SIG-M5 treated with dmso at 0.1 percent for 504 hours (cell line): ENCODE measurements at regions not wholly inside any gene's neighbourhood (a gene's known extent, or its start where the extent isn't known, plus 50 kb on each side); places are given as distances from the start of the nearest gene placed in this dataset.
"Not testable (repeated sequence)": the region's sequence is repeated elsewhere in the genome, so short reads cannot be mapped to it uniquely, and the experiment has no call there.

ENCODE experiments used
- DNase-seq: peaks from one replicate; lab custom pipeline; 2025; ENCODE audit not compliant: unreplicated experiment; lab: John Stamatoyannopoulos, UW

DNA sequence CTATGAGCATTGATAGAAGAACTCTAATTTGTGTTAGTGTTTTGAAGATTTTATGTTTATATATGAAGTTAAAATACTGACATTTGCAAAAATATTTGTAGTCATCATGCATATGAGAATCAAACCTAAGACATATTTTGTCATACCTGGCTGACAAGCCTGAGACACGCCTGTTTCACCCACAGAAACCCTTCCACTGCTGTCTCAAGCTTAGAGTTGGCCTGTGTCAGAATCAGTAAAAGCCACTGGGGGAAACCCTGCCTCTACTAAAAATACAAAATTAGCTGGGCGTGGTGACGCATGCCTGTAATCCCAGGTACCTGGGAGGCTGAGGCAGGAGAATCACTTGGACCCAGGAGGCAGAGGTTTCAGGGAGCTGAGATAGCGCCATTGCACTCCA is 218.0 kb upstream of the C1QTNF3 start:
- DNase-seq, result not testable (repeated sequence)

DNA sequence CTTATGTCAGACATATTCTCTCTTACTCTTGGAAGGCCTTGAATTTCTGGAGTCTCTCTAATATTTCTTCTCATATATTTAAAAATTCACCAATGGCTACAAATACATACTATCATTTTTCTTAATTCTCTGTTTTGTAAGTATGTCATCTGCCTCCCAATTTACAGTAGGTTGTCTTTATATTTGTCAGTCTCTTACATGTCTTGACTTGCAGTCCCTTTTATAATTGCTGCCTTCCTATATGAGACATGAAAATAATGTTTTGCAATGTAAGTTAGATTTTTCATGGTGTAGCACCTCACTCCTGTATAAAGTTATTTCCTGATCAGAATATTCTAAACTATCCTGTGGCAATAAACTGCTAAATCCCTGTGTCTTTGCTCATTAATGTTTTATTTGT is 223.1 kb upstream of the C1QTNF3 start:
- DNase-seq, result not testable (repeated sequence)

DNA sequence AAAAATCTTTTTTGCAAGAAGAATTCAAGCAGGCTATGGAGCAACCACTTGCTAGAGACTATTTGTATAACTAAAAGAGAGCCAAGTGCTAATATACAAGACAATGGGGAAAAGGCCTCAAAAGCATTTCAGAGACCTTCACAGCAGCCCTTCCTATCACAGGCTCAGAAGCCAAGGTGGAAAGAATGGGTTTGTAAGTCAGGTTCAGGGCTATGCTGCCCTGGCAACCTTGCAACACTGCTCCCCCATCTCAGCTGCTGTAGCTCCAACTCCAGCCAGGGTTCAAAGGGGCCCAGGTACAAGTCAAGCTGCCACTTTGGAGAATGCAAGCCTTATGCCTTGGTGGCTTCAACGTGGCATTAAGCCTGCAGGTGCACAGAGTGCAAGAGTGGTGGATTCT is 253.7 kb upstream of the C1QTNF3 start:
- DNase-seq, result not testable (repeated sequence)

DNA sequence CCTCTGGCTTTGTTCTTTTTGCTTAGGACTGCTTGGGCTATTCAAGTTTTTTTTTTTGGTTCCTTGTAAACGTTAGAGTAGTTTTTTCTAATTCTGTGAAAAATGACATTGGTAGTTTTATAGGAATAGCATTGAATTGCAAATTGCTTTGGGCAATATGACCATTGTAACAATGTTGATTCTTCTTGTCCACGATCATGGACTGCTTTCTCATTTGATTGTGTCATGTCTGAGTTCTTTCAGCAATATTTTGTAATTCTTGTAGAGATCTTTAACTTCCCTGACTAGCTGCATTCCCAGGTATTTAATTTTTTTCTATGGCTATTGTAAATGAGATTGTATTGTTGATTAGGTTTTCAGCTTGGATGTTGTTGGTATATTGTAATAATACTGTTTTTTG is 286.2 kb upstream of the C1QTNF3 start:
- not testable (repeated sequence) for DNase-seq

DNA sequence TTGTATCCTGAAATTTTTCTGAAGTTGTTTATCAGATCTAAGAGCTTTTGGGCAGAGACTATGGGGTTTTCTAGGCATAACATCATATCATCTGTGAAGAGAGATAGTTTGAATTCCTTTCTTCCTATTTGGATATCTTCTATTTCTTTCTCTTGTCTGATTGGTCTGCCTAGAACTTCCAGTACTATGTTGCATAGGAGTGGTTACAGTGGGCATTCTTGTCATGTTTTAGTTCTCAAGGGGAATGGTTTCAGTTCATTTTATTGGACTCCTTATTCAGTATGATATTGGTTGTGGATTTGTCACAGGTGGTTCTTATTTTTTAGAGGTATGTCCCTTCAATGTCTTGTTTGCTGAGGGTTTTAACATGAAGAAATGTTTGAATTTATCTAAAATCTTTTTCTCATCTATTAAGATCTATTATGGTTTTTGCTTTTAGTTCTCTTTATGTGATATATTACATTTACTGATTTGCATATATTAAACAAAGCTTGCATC is 286.6 kb upstream of the C1QTNF3 start:
- not testable (repeated sequence) for DNase-seq

DNA sequence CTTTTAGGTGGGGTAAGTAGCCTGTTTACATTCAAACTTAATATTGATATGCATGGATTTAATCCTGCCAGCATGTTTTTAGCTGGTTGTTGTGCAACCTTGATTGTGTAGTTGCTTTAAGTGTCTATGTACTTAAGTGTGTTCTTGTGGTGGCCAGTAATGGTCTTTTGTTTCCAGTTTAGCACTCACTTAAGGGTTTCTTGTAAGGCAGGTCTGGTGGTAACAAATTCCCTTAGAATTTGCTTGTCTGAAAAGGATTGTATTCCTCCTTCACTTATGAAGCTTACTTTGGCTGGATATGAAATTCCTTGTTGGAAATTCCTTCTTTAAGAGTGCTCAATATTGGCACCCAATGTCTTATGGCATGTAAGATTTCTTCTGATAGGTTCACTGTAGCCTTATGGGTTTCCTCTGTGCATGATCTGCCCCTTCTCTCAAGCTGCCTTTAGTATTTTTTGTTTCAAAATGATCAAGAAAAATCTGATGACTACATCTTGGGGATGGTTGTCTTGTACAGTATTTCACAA is 289.0 kb upstream of the C1QTNF3 start:
- not testable (repeated sequence) for DNase-seq

DNA sequence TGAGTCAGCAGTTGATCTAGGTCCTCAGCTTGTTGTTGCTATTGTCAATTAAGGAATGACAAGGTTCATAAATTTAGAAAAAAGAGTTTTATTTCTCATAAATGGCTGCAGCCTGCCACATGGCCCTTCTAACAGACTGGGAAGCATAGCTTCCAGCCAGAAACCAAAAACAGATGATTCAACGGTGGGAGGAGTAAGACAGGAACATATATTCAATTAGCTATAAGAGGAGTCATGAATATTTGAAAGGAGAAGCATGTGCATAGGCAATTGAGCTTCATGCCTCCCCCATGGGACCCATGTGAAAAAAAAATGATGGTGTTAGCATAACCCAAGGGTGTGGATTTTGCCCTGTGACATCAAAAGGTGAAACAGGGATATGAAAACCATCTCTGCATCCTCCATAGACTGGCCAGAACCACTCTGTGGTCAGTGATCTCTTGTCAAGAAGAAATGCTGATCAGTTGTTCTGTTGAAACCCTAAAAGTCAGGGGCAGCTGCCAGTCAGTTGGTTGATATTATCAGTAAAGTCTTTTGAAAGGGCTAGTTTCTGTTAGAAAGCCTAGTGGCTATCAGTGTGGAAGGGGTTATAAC is 296.5 kb upstream of the C1QTNF3 start:
- DNase-seq, result not testable (repeated sequence)

DNA sequence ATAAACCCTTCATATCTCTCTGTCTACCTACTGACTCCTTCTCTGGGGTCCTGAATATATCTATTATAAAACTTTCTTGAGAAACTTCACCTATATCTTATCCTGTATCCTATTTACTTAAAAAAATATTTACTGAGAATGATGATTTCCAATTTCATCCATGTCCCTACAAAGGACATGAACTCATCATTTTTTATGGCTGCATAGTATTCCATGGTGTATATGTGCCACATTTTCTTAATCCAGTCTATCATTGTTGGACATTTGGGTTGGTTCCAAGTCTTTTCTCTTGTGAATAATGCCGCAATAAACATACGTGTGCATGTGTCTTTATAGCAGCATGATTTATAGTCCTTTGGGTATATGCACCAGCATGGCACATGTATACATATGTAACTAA is 301.7 kb upstream of the RAI14 start:
- DNase-seq, result not testable (repeated sequence)

DNA sequence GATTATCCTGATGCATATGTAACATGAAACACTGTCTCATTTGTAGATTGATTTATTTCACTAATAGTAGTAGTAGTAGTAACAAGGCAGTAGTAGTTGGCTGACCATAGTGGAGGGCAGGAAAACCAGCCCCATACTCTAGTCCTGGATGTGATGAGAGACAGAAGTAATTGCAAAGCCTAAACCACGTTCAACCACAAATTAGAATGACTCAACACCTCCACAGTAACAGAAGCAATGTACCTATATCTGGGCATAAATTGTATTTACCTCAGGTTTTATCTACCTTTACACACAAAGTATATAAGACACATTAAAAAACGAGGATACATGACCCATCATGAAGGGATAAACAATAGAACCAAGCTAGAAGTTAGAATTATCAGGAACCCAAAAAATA is 284.7 kb upstream of the RAI14 start:
- DNase-seq, result not testable (repeated sequence)

DNA sequence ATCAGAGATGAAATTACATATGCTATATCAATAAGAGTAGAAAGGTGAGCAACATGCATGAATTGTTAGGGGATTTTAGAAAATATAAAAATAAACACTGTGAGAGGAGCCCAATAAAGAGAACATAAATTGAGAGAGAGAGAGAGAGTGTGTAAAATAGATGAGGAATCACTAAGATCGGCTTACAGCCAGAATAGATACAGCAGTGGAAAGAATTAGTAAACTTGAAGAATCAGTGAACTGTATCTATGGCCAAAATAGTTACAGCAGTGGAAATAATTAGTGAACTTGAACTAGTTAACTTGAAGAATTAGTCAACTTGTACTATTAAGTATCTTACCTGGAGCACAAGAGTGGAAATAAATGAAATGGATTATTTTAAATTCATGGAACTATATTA is 284.3 kb upstream of the RAI14 start:
- not testable (repeated sequence) for DNase-seq

DNA sequence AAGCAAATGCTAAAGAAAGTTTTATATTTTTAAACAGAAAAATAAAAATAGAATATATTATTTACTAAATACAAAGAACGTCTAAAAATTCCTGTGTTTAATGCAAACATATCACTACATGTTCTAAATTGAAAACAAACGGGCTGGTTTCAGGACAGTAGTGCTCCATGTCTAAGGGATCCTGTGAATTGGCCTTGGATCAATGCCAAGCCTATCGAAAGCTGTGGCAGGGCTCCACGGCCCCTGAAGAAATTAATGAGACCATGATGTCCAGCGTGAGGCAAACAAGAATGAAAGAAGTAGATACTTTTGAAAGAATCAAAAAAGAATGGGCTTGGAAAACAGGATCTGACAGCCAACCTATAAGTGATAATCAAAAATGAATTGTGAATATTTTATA is 283.4 kb upstream of the RAI14 start:
- not testable (repeated sequence) for DNase-seq

DNA sequence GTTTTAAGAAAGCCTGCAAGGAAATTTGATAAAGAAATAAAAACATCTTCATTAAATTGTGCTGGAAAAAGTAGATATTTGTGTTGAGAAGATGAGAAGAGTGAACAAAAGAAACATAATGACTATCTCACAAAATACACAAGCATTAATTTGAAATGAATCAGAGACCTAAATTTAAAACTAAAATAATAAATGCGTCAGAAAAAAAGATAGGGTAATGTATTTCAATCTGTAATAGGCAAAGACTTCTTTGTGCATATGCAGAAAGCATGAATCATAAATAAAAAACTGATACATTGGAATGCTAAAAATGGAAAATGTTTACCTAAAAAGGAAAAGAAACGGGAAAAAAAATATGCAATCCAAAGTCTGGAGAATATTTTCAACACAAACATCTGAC is 278.5 kb upstream of the RAI14 start:
- DNase-seq, result not testable (repeated sequence)

DNA sequence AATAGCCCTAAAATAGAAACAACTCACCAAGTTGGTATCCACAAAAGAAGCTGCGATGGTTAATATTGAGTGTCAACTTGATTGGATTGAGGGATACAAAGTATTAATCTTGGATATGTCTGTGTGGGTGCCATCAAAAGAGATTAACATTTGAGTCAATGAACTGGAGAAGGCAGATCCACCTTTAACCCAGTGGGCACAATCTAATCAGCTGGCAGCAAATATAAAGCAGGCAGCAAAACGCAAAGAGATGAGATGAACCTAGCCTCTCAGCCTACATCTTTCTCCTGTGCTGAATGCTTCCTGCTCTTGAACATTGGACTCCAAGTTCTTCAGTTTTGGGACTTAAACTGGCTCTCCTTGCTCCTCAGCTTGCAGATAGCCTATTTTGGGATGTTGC is 277.6 kb upstream of the RAI14 start:
- DNase-seq, result not testable (repeated sequence)

DNA sequence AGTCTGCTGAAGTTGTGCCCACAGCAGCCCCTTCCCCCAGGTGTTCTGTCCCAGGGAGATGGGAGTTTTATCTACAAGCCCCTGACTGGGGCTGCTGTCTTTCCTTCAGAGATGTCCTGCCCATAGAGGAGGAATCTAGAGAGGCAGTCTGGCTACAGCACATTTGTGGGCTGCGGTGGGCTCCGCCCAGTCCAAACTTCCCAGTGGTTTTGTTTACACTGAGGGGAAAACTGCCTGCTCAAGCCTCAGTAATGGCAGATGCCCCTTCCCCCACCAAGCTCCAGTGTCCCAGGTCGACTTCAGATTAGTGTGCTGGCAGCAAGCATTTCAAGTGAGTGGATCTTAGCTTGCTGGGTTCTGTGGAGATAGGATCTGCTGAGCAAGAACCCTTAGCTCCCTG is 267.4 kb upstream of the RAI14 start:
- not testable (repeated sequence) for DNase-seq

DNA sequence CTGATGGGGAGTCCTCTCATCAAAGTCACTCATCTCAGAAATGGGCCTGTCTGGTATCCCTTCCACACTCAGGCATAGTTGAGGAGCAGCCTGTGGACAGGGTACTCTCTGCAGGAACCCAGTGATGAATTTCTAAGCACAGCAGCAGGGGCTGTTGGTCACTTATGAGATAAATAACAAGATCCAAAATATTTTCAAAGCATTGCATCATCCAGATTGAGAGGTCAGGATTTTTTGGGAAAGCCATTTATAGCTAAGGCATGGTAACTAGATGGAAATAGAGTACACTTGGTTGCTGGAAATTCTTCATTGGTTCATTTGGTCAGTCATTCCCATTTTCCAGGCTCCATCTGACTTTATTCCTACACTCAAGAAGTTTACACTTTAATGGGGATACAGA is 246.8 kb upstream of the RAI14 start:
- DNase-seq, result no peak

DNA sequence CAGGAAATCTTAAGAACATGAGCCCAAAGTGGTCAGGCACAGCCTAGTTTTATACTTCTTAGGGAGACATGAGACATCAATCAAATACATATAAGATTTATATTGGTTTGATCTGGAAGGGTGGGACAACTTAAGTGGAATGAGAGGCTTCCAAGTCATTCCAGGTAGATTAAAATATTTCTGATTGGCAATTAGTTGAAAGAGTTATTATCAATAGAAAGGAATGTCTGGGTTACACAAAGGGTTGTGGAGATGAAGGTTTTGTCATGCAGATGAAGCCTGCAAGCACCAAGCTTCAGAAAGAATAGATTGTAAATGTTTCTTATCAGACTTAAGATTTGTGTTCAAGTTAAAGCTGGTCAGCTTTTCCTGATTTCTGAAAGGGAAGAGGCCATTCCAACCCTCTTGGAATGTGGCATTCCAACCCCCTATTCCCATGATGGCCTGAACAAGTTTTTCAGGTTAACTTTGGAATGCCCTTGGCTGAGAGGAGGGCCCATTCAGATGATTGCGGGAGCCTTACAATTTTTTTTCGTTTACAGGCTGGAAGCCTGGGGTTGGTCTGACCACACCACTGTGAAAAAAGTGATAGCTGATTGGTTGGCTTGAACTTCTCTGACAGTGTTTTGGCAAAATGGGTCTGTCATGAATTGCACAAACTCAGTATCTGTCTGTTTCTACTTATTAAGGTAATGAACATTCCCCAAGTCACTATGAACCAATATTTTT is 245.6 kb upstream of the RAI14 start:
- DNase-seq, result no peak

DNA sequence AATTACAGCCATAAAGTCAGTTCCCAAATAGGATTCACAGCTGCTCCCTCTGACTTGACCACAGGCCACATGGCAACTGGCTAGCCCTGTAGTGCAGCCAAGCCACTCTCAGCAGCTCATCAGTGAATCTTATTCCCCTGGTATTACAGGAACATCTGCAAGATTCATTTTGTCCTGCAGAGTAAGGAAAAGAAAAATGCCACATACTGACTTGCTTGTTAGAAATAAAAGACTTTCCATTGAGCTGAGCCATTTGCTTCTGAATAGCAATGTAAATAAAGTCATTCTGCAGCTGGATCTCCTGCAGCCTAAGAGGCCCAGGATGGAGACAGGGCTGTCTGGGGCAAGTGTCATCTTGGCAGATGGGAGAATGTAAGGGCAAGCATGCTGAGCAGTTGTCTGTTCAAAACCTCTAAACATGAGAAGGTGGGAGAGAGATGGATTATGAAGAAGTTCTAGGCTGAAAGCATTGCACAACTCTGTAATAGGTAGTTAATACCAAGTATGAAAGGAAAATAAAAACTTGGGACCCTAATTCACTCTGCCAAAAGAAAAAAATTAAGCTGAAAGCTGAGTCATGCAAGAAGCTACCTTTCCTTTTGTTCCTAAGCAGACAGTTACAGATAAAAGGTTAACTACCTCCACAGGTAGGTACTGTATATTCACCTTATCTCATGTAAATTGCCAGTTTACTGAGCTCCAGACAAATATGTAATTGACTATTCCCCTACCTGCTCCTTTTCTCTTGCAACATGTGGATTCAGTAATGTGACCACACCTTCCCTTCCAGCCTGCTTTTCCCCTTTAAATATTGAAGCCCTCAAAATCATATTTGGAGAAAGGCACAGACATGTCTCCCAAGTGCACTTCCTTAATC is 244.4 kb upstream of the RAI14 start:
- no peak for DNase-seq

DNA sequence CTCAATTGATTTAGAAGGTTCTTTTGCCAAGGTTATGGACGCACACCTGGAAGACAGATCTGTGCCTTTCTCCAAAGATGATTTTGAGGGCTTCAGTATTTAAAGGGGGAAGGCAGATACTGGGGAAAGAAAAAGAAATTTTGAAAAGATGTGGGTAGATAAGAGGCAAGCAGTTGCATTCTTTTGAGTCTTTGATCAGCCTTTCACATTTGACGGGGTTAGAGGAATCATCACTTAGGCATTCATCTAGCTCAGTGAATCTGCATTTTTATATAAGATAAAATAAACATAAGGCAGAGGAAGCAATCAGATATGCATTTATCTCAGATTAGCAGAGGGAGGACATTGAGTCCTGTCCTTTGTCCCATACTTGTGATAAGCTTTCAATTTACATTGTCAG is 243.4 kb upstream of the RAI14 start:
- no peak for DNase-seq

DNA sequence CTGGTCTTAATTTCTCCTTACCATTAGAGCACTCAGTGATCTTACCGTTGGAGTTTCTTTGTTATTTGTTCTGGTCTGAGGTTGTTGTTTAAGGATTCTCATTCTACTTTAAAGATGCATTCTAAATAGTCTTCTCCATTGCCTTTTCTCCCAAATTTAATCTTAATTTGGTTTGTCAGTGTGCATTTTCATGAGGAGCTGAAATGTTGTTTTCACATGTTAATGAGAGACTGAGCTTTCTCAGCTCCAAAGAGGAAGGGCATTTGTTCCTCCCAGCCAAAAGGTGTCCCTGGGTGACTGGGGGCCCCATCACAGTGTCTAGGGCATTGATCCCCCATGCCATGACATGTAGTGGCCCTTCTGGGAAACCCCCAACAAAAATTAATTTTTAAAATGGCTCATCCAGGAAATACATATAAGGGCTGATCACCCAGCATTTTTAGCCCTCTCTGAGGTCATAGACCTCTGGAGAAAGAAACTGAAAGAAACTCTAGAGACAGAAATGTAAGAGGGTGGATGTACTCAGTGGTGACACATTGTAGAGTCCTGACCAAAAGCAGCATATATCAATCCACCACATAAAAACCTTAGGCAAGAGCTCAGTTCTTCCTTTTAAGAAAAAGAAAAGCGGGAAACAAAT is 240.4 kb upstream of the RAI14 start:
- DNase-seq, result no peak

DNA sequence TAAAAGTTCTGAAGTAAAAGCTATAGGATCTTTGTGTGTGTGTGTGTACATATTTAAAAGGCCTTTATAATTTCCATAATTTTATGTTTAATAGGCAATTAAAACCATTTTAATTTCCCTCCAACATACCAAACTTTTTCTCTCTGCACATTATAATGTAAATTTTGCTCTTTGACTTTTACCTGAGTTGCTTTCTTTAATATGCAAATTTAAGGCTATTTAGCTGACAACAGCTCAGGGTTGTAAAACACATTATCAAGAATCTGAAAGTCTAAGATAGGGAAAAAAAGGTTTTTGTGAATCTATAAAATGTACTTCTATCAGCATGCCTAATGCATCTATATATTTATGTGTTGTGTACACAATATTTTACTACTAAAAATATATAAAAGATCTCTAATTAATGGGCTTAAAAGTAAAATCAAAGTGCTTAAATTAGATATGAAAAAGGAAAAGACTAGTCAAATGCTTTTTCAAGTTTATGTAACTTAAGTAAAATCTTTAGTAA is 239.6 kb upstream of the RAI14 start:
- DNase-seq, result no peak

DNA sequence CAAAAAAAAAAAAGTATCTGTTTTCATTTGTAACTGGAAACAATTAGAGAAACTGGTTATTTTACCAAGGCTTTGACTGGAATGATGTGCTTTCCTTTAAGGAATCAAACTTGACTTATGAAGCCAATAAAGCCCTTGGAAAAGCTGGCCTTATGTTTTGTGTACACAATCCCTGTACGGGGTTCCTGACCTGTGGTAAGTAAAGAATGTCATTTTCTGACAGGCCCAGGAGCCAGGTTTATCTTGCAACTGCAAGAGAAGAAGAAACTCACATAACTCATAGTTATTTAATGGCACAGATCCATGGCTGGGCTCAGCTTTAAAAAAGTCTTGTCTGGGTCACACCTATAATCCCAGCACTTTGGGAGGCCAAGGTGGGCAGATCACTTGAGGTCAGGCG is 235.9 kb upstream of the RAI14 start:
- DNase-seq, result not testable (repeated sequence)
